ENCODE measurements at regions not wholly inside any gene's neighbourhood (a gene's known extent, or its start where the extent isn't known, plus 50 kb on each side); places are given as distances from the start of the nearest gene placed in this dataset.

DNA sequence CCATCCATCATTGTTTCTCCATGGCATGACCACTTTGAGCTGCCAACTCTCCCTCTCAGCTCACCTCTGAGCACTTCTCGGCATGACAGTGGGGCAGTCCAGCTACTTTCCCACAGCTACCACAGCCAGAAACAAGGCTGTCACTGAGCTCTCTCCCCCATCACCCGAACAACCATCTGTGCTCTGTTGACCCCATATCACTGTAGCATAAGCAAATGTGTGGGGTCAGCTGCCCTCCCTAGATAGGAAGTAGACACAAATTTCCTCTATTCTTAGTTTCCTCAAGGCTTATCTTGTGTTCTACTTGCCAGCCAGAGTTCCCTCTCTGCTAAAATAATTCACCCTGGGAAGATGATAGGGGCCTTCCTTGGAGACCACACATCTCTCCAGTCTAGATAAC lies 82.6 kb upstream of the FUT8 start:
- POLR2A ChIA-PET: no interaction called here
- CTCF ChIA-PET: no interaction called here
- Histone ChIP-seq H3K4me3 (ENCODE audit: low read depth in 2 of 2, low read length in 2 of 2) (no peak overlapping the region), H3K9me3 (ENCODE audit: control insufficient read depth, insufficient read depth, low read depth, low read length) (no peaks in the 10 kb centered on the region), H3K4me1 (ENCODE audit: control insufficient read depth, insufficient read depth, low read length) (no peaks in the 10 kb centered on the region), H3K36me3 (ENCODE audit: control insufficient read depth, insufficient read depth, low read length) (no peaks in the 10 kb centered on the region), H3K27me3 (ENCODE audit: control insufficient read depth, insufficient read depth, low read length) (no peaks in the 10 kb centered on the region), H3K27ac (ENCODE audit: low read length) (no peak overlapping the region)
- no peak for ATAC-seq
- no TSS peak for BruUV-seq (replicated peaks)
- intact Hi-C loops (cut with micrococcal nuclease; ENCODE audit: unreplicated experiment) (no loop called here), in situ Hi-C loops (cut with HindIII; ENCODE audit: low pct_unique_long_range_greater_than_20kb, low sequenced_read_pairs) (no loop called here)
- TF ChIP-seq POLR2AphosphoS5 (IDR thresholded peaks at IDR 0.05; ENCODE audit: low read depth, low read length) (no peak), SIN3A (IDR thresholded peaks at IDR 0.05; ENCODE audit: borderline replicate concordance, insufficient read depth, low read depth, low read length) (no peak), TCF7L2 (IDR thresholded peaks at IDR 0.05; ENCODE audit: low read depth, low read length) (no peak)
- TF ChIP-seq, protein P1, sequence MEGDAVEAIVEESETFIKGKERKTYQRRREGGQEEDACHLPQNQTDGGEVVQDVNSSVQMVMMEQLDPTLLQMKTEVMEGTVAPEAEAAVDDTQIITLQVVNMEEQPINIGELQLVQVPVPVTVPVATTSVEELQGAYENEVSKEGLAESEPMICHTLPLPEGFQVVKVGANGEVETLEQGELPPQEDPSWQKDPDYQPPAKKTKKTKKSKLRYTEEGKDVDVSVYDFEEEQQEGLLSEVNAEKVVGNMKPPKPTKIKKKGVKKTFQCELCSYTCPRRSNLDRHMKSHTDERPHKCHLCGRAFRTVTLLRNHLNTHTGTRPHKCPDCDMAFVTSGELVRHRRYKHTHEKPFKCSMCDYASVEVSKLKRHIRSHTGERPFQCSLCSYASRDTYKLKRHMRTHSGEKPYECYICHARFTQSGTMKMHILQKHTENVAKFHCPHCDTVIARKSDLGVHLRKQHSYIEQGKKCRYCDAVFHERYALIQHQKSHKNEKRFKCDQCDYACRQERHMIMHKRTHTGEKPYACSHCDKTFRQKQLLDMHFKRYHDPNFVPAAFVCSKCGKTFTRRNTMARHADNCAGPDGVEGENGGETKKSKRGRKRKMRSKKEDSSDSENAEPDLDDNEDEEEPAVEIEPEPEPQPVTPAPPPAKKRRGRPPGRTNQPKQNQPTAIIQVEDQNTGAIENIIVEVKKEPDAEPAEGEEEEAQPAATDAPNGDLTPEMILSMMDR (IDR thresholded peaks at IDR 0.05): no peak
- TF ChIP-seq, protein P2, sequence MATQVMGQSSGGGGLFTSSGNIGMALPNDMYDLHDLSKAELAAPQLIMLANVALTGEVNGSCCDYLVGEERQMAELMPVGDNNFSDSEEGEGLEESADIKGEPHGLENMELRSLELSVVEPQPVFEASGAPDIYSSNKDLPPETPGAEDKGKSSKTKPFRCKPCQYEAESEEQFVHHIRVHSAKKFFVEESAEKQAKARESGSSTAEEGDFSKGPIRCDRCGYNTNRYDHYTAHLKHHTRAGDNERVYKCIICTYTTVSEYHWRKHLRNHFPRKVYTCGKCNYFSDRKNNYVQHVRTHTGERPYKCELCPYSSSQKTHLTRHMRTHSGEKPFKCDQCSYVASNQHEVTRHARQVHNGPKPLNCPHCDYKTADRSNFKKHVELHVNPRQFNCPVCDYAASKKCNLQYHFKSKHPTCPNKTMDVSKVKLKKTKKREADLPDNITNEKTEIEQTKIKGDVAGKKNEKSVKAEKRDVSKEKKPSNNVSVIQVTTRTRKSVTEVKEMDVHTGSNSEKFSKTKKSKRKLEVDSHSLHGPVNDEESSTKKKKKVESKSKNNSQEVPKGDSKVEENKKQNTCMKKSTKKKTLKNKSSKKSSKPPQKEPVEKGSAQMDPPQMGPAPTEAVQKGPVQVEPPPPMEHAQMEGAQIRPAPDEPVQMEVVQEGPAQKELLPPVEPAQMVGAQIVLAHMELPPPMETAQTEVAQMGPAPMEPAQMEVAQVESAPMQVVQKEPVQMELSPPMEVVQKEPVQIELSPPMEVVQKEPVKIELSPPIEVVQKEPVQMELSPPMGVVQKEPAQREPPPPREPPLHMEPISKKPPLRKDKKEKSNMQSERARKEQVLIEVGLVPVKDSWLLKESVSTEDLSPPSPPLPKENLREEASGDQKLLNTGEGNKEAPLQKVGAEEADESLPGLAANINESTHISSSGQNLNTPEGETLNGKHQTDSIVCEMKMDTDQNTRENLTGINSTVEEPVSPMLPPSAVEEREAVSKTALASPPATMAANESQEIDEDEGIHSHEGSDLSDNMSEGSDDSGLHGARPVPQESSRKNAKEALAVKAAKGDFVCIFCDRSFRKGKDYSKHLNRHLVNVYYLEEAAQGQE (IDR thresholded peaks at IDR 0.05; ENCODE audit: insufficient read depth in 1 of 2, low read depth in 2 of 2, low read length in 1 of 2): no peak
- no peak for DNase-seq (ENCODE audit: low read depth, low spot score)

DNA sequence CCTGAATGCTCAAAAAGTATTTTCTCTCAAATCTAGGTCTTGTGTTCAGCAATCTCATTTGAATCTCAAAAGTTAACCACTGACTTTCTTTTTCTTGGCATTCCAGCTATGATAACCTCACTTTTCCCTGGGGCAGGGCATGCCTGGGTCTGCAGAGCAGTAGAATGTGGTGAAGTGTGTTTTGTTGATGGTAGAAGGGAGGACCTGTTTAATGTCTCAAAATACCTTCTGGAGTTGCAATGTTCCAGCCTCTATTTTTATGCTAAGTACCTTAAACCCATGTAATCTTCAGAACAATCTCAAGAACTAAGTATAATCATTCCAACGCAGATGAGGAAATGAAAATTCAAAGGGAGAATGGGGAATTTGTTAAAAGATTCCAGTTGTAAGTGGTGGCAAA lies 82.1 kb upstream of the FUT8 start:
- ATAC-seq: no peak
- ChIA-PET CTCF (no interaction called here), POLR2A (no interaction called here)
- DNase-seq (ENCODE audit: low read depth, low spot score): no peak
- TF ChIP-seq POLR2AphosphoS5 (IDR thresholded peaks at IDR 0.05; ENCODE audit: low read depth, low read length) (no peak), SIN3A (IDR thresholded peaks at IDR 0.05; ENCODE audit: borderline replicate concordance, insufficient read depth, low read depth, low read length) (no peak), TCF7L2 (IDR thresholded peaks at IDR 0.05; ENCODE audit: low read depth, low read length) (no peak)
- TF ChIP-seq, protein P1 (IDR thresholded peaks at IDR 0.05): no peak
- TF ChIP-seq, protein P2 (IDR thresholded peaks at IDR 0.05; ENCODE audit: insufficient read depth in 1 of 2, low read depth in 2 of 2, low read length in 1 of 2): no peak
- no peaks in the 10 kb centered on the region for H3K36me3 ChIP-seq (ENCODE audit: control insufficient read depth, insufficient read depth, low read length)
- no TSS peak for BruUV-seq (replicated peaks)
- intact Hi-C loops (cut with micrococcal nuclease; ENCODE audit: unreplicated experiment) (no loop called here), in situ Hi-C loops (cut with HindIII; ENCODE audit: low pct_unique_long_range_greater_than_20kb, low sequenced_read_pairs) (no loop called here)
- H3K27me3 ChIP-seq (ENCODE audit: control insufficient read depth, insufficient read depth, low read length): no peaks in the 10 kb centered on the region
- no peak overlapping the region for H3K27ac ChIP-seq (ENCODE audit: low read length)
- H3K4me3 ChIP-seq (ENCODE audit: low read depth in 2 of 2, low read length in 2 of 2): no peak overlapping the region
- no peaks in the 10 kb centered on the region for H3K4me1 ChIP-seq (ENCODE audit: control insufficient read depth, insufficient read depth, low read length)
- no peaks in the 10 kb centered on the region for H3K9me3 ChIP-seq (ENCODE audit: control insufficient read depth, insufficient read depth, low read depth, low read length)

Data from Panc1 (cell line).